B cell (primary cell): ENCODE measurements at regions not wholly inside any gene's neighbourhood (a gene's known extent, or its start where the extent isn't known, plus 50 kb on each side); places are given as distances from the start of the nearest gene placed in this dataset.

ENCODE experiments used
- EZH2 ChIP-seq: IDR thresholded peaks from 2 replicates; pipeline ENCODE4 v1.6.1; 2012; ENCODE audit warnings: borderline replicate concordance, low read depth, mild to moderate bottlenecking, moderate library complexity, low read length; ENCODE audit not compliant: insufficient read depth, poor library complexity, severe bottlenecking
- TF ChIP-seq, protein P1 (sequence below): fragments of 200-600 bp; IDR thresholded peaks from one replicate; pipeline ENCODE4 v1.8.0; 2022; ENCODE audit warnings: antibody characterized with exemption, mild to moderate bottlenecking

GRCh38 chr13:62280590-62280989 lies 864.9 kb upstream of the PCDH20 start:
- TF ChIP-seq, protein P1, sequence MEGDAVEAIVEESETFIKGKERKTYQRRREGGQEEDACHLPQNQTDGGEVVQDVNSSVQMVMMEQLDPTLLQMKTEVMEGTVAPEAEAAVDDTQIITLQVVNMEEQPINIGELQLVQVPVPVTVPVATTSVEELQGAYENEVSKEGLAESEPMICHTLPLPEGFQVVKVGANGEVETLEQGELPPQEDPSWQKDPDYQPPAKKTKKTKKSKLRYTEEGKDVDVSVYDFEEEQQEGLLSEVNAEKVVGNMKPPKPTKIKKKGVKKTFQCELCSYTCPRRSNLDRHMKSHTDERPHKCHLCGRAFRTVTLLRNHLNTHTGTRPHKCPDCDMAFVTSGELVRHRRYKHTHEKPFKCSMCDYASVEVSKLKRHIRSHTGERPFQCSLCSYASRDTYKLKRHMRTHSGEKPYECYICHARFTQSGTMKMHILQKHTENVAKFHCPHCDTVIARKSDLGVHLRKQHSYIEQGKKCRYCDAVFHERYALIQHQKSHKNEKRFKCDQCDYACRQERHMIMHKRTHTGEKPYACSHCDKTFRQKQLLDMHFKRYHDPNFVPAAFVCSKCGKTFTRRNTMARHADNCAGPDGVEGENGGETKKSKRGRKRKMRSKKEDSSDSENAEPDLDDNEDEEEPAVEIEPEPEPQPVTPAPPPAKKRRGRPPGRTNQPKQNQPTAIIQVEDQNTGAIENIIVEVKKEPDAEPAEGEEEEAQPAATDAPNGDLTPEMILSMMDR, result no peak
- TF ChIP-seq EZH2, result no peak
